PC-9 (cell line): ENCODE measurements at regions not wholly inside any gene's neighbourhood (a gene's known extent, or its start where the extent isn't known, plus 50 kb on each side); places are given as distances from the start of the nearest gene placed in this dataset.

Experiments
- BruUV-seq: library from RNA; stranded (reverse); fragments of 400-500 nt; replicated peaks from 2 replicates; lab custom pipeline; 2021; lab: Mats Ljungman, UMichigan
- CTCF ChIA-PET: fragments of 300-600 bp; sonication (Branson Sonifier 250); formaldehyde crosslinking; loops from one replicate; lab custom pipeline; 2022; ENCODE audit warnings: antibody characterized with exemption; lab: Charles Lee
- POLR2A ChIA-PET: fragments of 300-600 bp; sonication (Branson Sonifier 250); formaldehyde crosslinking; loops from one replicate; lab custom pipeline; 2022; ENCODE audit warnings: antibody characterized with exemption; ENCODE audit not compliant: unreplicated experiment; lab: Charles Lee
- DNase-seq, 2 experiments: peaks; one replicate each; pipeline versions ENCODE4 v3.0.0 to v3.0.0-alpha.2; 2015 to 2022; ENCODE audit warnings: mixed read lengths in 1 of 2
- H2AFZ ChIP-seq: fragments of 200-600 bp; sonication (generic); 2 replicates; pipeline ENCODE4 v1.8.1; 2017; ENCODE audit warnings: antibody characterized with exemption
- H3F3A ChIP-seq: fragments of 200-600 bp; sonication (generic); 2 replicates; pipeline ENCODE4 v1.8.1; 2017; ENCODE audit warnings: antibody characterized with exemption, mild to moderate bottlenecking, low read depth; ENCODE audit not compliant: insufficient read depth
- H3K27ac ChIP-seq: fragments of 200-600 bp; sonication (generic); 2 replicates; pipeline ENCODE4 v1.6.1; 2016; ENCODE audit warnings: mixed run types
- H3K27me3 ChIP-seq: fragments of 200-600 bp; sonication (generic); 2 replicates; pipeline ENCODE4 v1.6.1; 2016; ENCODE audit warnings: low read depth, mixed run types; ENCODE audit not compliant: insufficient read depth
- H3K36me3 ChIP-seq: fragments of 200-600 bp; sonication (generic); 2 replicates; pipeline ENCODE4 v1.6.1; 2016; ENCODE audit warnings: low read depth, mixed run types
- H3K4me1 ChIP-seq: fragments of 200-600 bp; sonication (generic); replicated peaks from 2 replicates; pipeline ENCODE4 v1.6.1; 2016; ENCODE audit warnings: mixed run types; ENCODE audit not compliant: insufficient read depth
- H3K4me2 ChIP-seq: fragments of 200-600 bp; sonication (generic); 2 replicates; pipeline ENCODE4 v1.6.1; 2017; ENCODE audit warnings: mixed run types
- H3K4me3 ChIP-seq: fragments of 200-600 bp; sonication (generic); 2 replicates; pipeline ENCODE4 v1.6.1; 2016; ENCODE audit warnings: mixed run types
- H3K79me2 ChIP-seq: fragments of 200-600 bp; sonication (generic); 2 replicates; pipeline ENCODE4 v1.6.1; 2017; ENCODE audit warnings: low read depth, mixed run types
- H3K9me2 ChIP-seq: fragments of 200-600 bp; sonication (generic); 2 replicates; pipeline ENCODE4 v1.8.1; 2017; ENCODE audit warnings: mild to moderate bottlenecking; ENCODE audit not compliant: insufficient read depth
- H3K9me3 ChIP-seq: fragments of 200-600 bp; sonication (generic); 2 replicates; pipeline ENCODE4 v1.8.1; 2016; ENCODE audit warnings: low read depth; ENCODE audit not compliant: insufficient read depth
- H4K20me1 ChIP-seq: fragments of 200-600 bp; sonication (generic); 2 replicates; pipeline ENCODE4 v1.8.1; 2017; ENCODE audit not compliant: insufficient read depth
- EZH2 ChIP-seq: fragments of 200-600 bp; sonication (generic); IDR thresholded peaks from 2 replicates; pipeline ENCODE4 v1.8.0; 2017; ENCODE audit warnings: antibody characterized with exemption, low read depth
- intact Hi-C: fragments of 100-400 bp; cut with micrococcal nuclease; formaldehyde crosslinking; loops from one replicate; pipeline ENCODE4 v1.10.0; 2022; ENCODE audit not compliant: unreplicated experiment
- TF ChIP-seq, protein P1 (sequence below): fragments of 200-600 bp; sonication (generic); conservative IDR thresholded peaks from 2 replicates; pipeline ENCODE4 v1.6.1; 2017; ENCODE audit warnings: mixed run types, antibody characterized with exemption, mild to moderate bottlenecking, moderate library complexity

DNA sequence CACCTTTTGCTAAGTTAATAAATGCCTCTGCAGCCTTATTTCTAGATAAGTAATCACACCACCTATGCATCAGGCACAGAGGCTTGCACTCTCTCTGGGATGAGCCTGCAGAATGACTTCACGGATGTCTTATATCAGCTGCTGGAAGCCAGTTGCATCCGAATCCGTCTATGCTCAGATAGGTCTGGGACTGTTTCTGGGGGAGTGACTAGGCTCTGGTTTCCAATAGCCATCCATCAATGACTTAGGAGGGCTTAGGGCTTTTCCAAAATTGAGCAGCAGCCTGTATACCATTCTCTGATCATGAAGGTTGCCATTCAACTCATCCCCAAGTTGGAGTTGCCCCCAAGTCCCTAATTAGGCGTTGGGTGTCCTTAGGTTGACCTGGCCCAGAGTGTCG is 113.3 kb upstream of the ERCC4 start:
- no peak overlapping the region for H3K27ac ChIP-seq
- BruUV-seq, result no TSS peak
- no peaks in the 10 kb centered on the region for H4K20me1 ChIP-seq
- TF ChIP-seq EZH2, result no peak
- TF ChIP-seq, protein P1, sequence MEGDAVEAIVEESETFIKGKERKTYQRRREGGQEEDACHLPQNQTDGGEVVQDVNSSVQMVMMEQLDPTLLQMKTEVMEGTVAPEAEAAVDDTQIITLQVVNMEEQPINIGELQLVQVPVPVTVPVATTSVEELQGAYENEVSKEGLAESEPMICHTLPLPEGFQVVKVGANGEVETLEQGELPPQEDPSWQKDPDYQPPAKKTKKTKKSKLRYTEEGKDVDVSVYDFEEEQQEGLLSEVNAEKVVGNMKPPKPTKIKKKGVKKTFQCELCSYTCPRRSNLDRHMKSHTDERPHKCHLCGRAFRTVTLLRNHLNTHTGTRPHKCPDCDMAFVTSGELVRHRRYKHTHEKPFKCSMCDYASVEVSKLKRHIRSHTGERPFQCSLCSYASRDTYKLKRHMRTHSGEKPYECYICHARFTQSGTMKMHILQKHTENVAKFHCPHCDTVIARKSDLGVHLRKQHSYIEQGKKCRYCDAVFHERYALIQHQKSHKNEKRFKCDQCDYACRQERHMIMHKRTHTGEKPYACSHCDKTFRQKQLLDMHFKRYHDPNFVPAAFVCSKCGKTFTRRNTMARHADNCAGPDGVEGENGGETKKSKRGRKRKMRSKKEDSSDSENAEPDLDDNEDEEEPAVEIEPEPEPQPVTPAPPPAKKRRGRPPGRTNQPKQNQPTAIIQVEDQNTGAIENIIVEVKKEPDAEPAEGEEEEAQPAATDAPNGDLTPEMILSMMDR, result no peak
- ChIA-PET CTCF (no interaction called here), POLR2A (no interaction called here)
- no peak for DNase-seq
- no peaks in the 10 kb centered on the region for H3K36me3 ChIP-seq
- no peaks in the 10 kb centered on the region for H3K9me3 ChIP-seq
- no peak overlapping the region for H3K4me2 ChIP-seq
- no peaks in the 10 kb centered on the region for H3K4me1 ChIP-seq
- H3K79me2 ChIP-seq, result no peaks in the 10 kb centered on the region
- intact Hi-C loops, result no loop called here
- no peaks in the 10 kb centered on the region for H3K9me2 ChIP-seq
- H3K4me3 ChIP-seq, result no peak overlapping the region
- peaks cover 83% of the 10 kb centered on the region for H3K27me3 ChIP-seq
- no peak overlapping the region for H2AFZ ChIP-seq
- no peaks in the 10 kb centered on the region for H3F3A ChIP-seq

DNA sequence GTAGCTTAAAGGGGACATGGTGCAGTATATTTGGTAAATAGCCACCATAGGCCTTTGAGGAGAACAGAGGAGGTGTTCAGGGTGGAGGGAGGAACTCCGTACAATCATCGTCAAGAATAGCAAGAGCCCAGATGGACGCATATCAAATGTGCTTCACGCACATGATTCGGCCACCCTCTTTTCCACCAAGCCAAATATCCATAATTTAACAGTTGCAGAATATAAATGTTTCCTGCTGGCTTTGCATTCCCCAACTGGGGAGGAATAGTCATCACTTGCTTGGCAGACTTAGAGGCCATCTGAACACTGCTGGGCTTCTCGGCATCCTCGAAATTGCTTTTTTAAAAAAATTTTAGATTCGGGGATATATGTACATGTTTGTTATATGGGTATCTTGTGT is 111.9 kb upstream of the ERCC4 start:
- H3F3A ChIP-seq, result no peaks in the 10 kb centered on the region
- no peaks in the 10 kb centered on the region for H3K9me3 ChIP-seq
- no peak for DNase-seq
- TF ChIP-seq, protein P1, result no peak
- TF ChIP-seq EZH2, result no peak
- H3K27me3 ChIP-seq, result peaks cover 83% of the 10 kb centered on the region
- H3K4me3 ChIP-seq, result no peak overlapping the region
- POLR2A ChIA-PET, result no interaction called here
- H4K20me1 ChIP-seq, result no peaks in the 10 kb centered on the region
- H3K9me2 ChIP-seq, result no peaks in the 10 kb centered on the region
- H3K36me3 ChIP-seq, result no peaks in the 10 kb centered on the region
- H3K79me2 ChIP-seq, result no peaks in the 10 kb centered on the region
- CTCF ChIA-PET, result no interaction called here
- no peaks in the 10 kb centered on the region for H3K4me1 ChIP-seq
- no TSS peak for BruUV-seq
- no peak overlapping the region for H2AFZ ChIP-seq
- H3K4me2 ChIP-seq, result no peak overlapping the region
- H3K27ac ChIP-seq, result no peak overlapping the region
- intact Hi-C loops, result no loop called here

DNA sequence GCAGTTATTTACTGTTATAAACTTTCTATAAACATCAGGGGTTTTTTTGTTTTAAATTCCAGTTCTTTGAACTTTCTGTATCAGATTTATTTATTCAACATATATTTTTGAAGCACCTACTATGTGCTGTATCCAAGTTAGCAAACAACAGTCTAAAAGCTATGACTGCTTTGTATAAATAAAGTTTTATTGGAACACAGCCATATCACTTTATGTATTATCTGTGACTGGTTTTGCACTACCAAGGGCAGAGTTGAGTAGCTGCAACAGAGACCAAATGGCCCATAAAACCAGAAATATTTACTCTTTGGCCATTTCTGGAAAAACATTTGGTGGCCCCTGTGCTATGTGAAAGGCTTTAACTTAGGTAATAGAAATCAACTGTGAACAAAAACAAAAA is 110.2 kb upstream of the ERCC4 start:
- H3K27ac ChIP-seq, result no peak overlapping the region
- H4K20me1 ChIP-seq, result no peaks in the 10 kb centered on the region
- H3K36me3 ChIP-seq, result no peaks in the 10 kb centered on the region
- ChIA-PET POLR2A (no interaction called here), CTCF (interaction anchor here (0.6 kb wide), 1 partner anchor 1260 kb away, joined by 5 read pairs; no protein-coding TSS in a partner anchor)
- BruUV-seq, result no TSS peak
- TF ChIP-seq EZH2, result no peak
- TF ChIP-seq, protein P1, result no peak
- H3F3A ChIP-seq, result no peaks in the 10 kb centered on the region
- H3K9me2 ChIP-seq, result no peaks in the 10 kb centered on the region
- no peaks in the 10 kb centered on the region for H3K9me3 ChIP-seq
- no peak overlapping the region for H2AFZ ChIP-seq
- no peak overlapping the region for H3K4me2 ChIP-seq
- intact Hi-C loops, result no loop called here
- no peaks in the 10 kb centered on the region for H3K4me1 ChIP-seq
- H3K4me3 ChIP-seq, result no peak overlapping the region
- DNase-seq, result no peak
- H3K79me2 ChIP-seq, result no peaks in the 10 kb centered on the region
- peaks cover 69% of the 10 kb centered on the region for H3K27me3 ChIP-seq
